B cell (primary cell): ENCODE measurements at regions not wholly inside any gene's neighbourhood (a gene's known extent, or its start where the extent isn't known, plus 50 kb on each side); places are given as distances from the start of the nearest gene placed in this dataset.

Source experiments
- EZH2 ChIP-seq: IDR thresholded peaks from 2 replicates; pipeline ENCODE4 v1.6.1; 2012; ENCODE audit warnings: borderline replicate concordance, low read depth, mild to moderate bottlenecking, moderate library complexity, low read length; ENCODE audit not compliant: insufficient read depth, poor library complexity, severe bottlenecking
- TF ChIP-seq, protein P1 (sequence below): fragments of 200-600 bp; IDR thresholded peaks from one replicate; pipeline ENCODE4 v1.8.0; 2022; ENCODE audit warnings: antibody characterized with exemption, mild to moderate bottlenecking

DNA sequence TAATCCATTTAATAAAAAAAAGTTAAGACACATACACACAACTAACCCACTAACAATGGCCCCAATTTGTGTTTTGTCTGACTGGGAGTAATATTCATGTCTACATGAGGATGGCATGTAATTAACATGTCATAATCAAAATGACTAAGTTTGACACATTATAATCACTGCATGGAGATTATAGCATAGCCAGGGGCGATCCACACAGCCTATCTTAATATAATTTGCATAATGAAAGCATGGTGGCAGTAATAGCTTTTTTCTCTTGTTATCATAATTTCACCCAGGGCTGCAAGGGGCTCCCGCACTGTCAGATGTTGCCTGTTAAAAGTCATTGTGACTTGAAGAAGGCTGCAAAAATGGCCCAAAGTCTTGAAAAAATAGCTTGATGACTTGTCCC, 243.7 kb downstream of the SMAD2 start:
- TF ChIP-seq, protein P1, sequence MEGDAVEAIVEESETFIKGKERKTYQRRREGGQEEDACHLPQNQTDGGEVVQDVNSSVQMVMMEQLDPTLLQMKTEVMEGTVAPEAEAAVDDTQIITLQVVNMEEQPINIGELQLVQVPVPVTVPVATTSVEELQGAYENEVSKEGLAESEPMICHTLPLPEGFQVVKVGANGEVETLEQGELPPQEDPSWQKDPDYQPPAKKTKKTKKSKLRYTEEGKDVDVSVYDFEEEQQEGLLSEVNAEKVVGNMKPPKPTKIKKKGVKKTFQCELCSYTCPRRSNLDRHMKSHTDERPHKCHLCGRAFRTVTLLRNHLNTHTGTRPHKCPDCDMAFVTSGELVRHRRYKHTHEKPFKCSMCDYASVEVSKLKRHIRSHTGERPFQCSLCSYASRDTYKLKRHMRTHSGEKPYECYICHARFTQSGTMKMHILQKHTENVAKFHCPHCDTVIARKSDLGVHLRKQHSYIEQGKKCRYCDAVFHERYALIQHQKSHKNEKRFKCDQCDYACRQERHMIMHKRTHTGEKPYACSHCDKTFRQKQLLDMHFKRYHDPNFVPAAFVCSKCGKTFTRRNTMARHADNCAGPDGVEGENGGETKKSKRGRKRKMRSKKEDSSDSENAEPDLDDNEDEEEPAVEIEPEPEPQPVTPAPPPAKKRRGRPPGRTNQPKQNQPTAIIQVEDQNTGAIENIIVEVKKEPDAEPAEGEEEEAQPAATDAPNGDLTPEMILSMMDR = no peak
- no peak for TF ChIP-seq EZH2
